Astrocyte (in vitro differentiated cells and primary cell): ENCODE measurements at regions not wholly inside any gene's neighbourhood (a gene's known extent, or its start where the extent isn't known, plus 50 kb on each side); places are given as distances from the start of the nearest gene placed in this dataset.

ENCODE experiments used
- DNase-seq: peaks from one replicate; pipeline ENCODE4 v3.0.0-alpha.2; 2010; ENCODE audit warnings: low read depth
- FAIRE-seq: peaks from 2 replicates; lab custom pipeline; 2011; peaks lifted over from hg19 to GRCh38; lab: Jason Lieb, UNC
- H2AFZ ChIP-seq: 2 replicates; pipeline ENCODE4 v1.6.0; 2012; ENCODE audit warnings: low read depth, low read length, inconsistent platforms
- H3K27ac ChIP-seq: 2 replicates; pipeline ENCODE4 v1.5.1; 2011; ENCODE audit warnings: low read depth, low read length, inconsistent platforms
- H3K27me3 ChIP-seq: 2 replicates; pipeline ENCODE4 v1.6.0; 2011; ENCODE audit warnings: low read length, inconsistent platforms; ENCODE audit not compliant: insufficient read depth
- H3K36me3 ChIP-seq: 2 replicates; pipeline ENCODE4 v1.5.1; 2011; ENCODE audit warnings: low read length, inconsistent platforms; ENCODE audit not compliant: insufficient read depth
- H3K4me1 ChIP-seq: 2 replicates; pipeline ENCODE4 v1.5.1; 2011; ENCODE audit warnings: low read length, inconsistent platforms; ENCODE audit not compliant: insufficient read depth
- H3K4me2 ChIP-seq: 2 replicates; pipeline ENCODE4 v1.6.0; 2012; ENCODE audit warnings: low read length, inconsistent platforms
- H3K4me3 ChIP-seq: 2 replicates; pipeline ENCODE4 v1.5.1; 2011; ENCODE audit warnings: low read depth, mild to moderate bottlenecking, low read length, inconsistent platforms; ENCODE audit not compliant: insufficient read depth
- H3K79me2 ChIP-seq: 2 replicates; pipeline ENCODE4 v1.6.0; 2012; ENCODE audit warnings: mild to moderate bottlenecking, low read length, inconsistent platforms; ENCODE audit not compliant: insufficient read depth
- H3K9ac ChIP-seq: 2 replicates; pipeline ENCODE4 v1.6.0; 2012; ENCODE audit warnings: mild to moderate bottlenecking, low read length, inconsistent platforms
- H3K9me3 ChIP-seq: 2 replicates; pipeline ENCODE4 v1.5.1; 2012; ENCODE audit warnings: low read depth, mild to moderate bottlenecking, low read length, inconsistent platforms; ENCODE audit not compliant: insufficient read depth
- H4K20me1 ChIP-seq: 2 replicates; pipeline ENCODE4 v1.6.0; 2012; ENCODE audit warnings: low read length, inconsistent platforms; ENCODE audit not compliant: insufficient read depth
- H3K27ac Mint-ChIP-seq: one replicate; pipeline ENCODE4 v1.8.0; 2021; ENCODE audit warnings: mild to moderate bottlenecking, mixed read lengths; ENCODE audit not compliant: unreplicated experiment
- H3K27me3 Mint-ChIP-seq: one replicate; pipeline ENCODE4 v1.8.0; 2021; ENCODE audit warnings: low read depth, mixed read lengths; ENCODE audit not compliant: unreplicated experiment
- H3K36me3 Mint-ChIP-seq: one replicate; pipeline ENCODE4 v1.8.0; 2021; ENCODE audit warnings: low read depth, mixed read lengths; ENCODE audit not compliant: unreplicated experiment
- H3K4me1 Mint-ChIP-seq: one replicate; pipeline ENCODE4 v1.8.0; 2021; ENCODE audit warnings: low read depth, mixed read lengths; ENCODE audit not compliant: unreplicated experiment
- H3K4me3 Mint-ChIP-seq: one replicate; pipeline ENCODE4 v1.8.0; 2021; ENCODE audit warnings: mild to moderate bottlenecking, moderate library complexity, mixed read lengths; ENCODE audit not compliant: unreplicated experiment
- H3K9me3 Mint-ChIP-seq: one replicate; pipeline ENCODE4 v1.8.0; 2021; ENCODE audit warnings: mild to moderate bottlenecking, mixed read lengths; ENCODE audit not compliant: unreplicated experiment
- EZH2 ChIP-seq: IDR thresholded peaks from 2 replicates; pipeline ENCODE4 v1.6.1; 2012; ENCODE audit warnings: mild to moderate bottlenecking, low read length, inconsistent platforms; ENCODE audit not compliant: insufficient read depth
- TF ChIP-seq, protein P1 (sequence below): IDR thresholded peaks from 2 replicates; pipeline ENCODE4 v1.5.1; 2011; ENCODE audit warnings: low read depth, mild to moderate bottlenecking, inconsistent platforms, low read length, moderate library complexity; ENCODE audit not compliant: insufficient read depth

DNA sequence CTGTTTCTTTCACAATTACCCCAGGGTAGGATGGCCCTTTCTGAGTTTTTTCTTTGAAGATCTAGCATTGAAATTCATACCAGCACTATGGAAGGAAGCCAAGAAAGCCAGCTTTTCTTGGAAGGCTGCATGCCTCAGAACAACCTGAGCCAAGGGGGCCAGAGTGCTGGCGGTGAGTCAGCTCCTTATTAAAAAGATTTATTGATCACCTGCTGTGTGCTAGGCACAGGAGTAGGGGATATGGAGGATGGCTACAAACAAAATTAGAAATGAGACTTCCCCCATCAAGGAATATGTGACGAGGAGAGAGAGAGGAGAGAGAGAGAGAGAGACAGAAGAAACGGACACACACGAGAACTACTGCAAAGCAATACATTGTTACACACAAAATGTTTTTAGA, 184.6 kb upstream of the PUM3 start:
- Mint-ChIP-seq H3K27me3 (no peaks in the 10 kb centered on the region), H3K4me3 (no peak overlapping the region), H3K4me1 (peaks cover 7% of the 10 kb centered on the region), H3K27ac (no peak overlapping the region), H3K9me3 (no peaks in the 10 kb centered on the region), H3K36me3 (no peaks in the 10 kb centered on the region)
- H3K9me3 ChIP-seq = no peaks in the 10 kb centered on the region
- H4K20me1 ChIP-seq = no peaks in the 10 kb centered on the region
- TF ChIP-seq EZH2 = no peak
- TF ChIP-seq, protein P1, sequence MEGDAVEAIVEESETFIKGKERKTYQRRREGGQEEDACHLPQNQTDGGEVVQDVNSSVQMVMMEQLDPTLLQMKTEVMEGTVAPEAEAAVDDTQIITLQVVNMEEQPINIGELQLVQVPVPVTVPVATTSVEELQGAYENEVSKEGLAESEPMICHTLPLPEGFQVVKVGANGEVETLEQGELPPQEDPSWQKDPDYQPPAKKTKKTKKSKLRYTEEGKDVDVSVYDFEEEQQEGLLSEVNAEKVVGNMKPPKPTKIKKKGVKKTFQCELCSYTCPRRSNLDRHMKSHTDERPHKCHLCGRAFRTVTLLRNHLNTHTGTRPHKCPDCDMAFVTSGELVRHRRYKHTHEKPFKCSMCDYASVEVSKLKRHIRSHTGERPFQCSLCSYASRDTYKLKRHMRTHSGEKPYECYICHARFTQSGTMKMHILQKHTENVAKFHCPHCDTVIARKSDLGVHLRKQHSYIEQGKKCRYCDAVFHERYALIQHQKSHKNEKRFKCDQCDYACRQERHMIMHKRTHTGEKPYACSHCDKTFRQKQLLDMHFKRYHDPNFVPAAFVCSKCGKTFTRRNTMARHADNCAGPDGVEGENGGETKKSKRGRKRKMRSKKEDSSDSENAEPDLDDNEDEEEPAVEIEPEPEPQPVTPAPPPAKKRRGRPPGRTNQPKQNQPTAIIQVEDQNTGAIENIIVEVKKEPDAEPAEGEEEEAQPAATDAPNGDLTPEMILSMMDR = no peak
- no peak for DNase-seq
- no peaks in the 10 kb centered on the region for H3K36me3 ChIP-seq
- no peaks in the 10 kb centered on the region for H3K4me1 ChIP-seq
- H3K27me3 ChIP-seq = no peaks in the 10 kb centered on the region
- H3K4me2 ChIP-seq = no peak overlapping the region
- no peak overlapping the region for H3K4me3 ChIP-seq
- no peaks in the 10 kb centered on the region for H3K79me2 ChIP-seq
- no peak overlapping the region for H2AFZ ChIP-seq
- no peak for FAIRE-seq
- no peak overlapping the region for H3K9ac ChIP-seq
- no peak overlapping the region for H3K27ac ChIP-seq

DNA sequence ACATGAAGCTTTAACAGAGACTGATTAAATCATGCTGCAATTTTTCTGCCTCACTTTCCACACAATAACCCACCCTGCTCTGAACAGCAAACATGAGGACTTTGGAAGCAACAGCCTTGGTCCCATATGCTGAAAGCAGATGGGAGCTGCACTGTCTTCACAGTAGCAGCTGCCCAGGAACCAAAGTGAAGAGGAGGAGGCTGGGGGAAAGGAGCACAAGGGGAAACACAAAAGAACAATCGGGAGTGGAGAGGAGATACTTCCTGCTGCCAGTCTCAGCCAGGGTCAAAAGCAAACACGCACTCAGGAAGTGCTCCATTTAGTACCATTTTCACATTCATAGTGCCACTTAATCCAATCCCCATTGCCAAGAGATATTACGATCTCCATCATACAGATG, 183.3 kb upstream of the PUM3 start:
- Histone ChIP-seq H3K9me3 (no peaks in the 10 kb centered on the region), H4K20me1 (no peaks in the 10 kb centered on the region), H3K27ac (no peak overlapping the region), H3K4me2 (no peak overlapping the region), H3K4me3 (no peak overlapping the region), H3K36me3 (no peaks in the 10 kb centered on the region), H3K79me2 (no peaks in the 10 kb centered on the region), H3K4me1 (no peaks in the 10 kb centered on the region), H3K9ac (no peak overlapping the region), H2AFZ (no peak overlapping the region), H3K27me3 (no peaks in the 10 kb centered on the region)
- no peak for DNase-seq
- Mint-ChIP-seq H3K4me1 (peaks cover 11% of the 10 kb centered on the region), H3K36me3 (no peaks in the 10 kb centered on the region), H3K27me3 (no peaks in the 10 kb centered on the region), H3K9me3 (peaks cover 2% of the 10 kb centered on the region), H3K27ac (no peak overlapping the region), H3K4me3 (no peak overlapping the region)
- TF ChIP-seq EZH2 = no peak
- TF ChIP-seq, protein P1 = no peak
- FAIRE-seq = no peak

DNA sequence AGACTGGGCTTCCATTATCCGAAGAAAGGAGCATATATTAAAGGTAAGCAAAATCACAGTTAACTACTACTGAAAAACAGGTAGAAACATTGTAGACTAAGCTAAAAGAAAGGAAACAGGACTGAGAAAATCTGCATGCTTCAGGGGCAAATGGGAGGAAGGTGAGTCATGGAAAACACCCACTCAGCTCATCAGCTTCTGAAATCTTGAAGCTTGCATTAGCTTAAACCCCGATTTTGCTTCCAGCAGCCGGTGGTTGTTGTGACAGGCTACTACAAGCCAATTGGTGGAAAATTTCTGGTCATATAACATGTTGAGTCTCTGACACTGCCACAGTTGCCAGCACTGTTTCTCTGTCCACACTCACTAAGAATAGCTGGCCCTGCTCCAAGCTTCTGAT, 179.6 kb upstream of the PUM3 start:
- Histone ChIP-seq H3K27ac (no peak overlapping the region), H3K4me1 (no peaks in the 10 kb centered on the region), H4K20me1 (no peaks in the 10 kb centered on the region), H3K79me2 (no peaks in the 10 kb centered on the region), H3K4me2 (no peak overlapping the region), H3K9ac (no peak overlapping the region), H3K9me3 (no peaks in the 10 kb centered on the region), H3K36me3 (no peaks in the 10 kb centered on the region), H3K27me3 (no peaks in the 10 kb centered on the region), H2AFZ (no peak overlapping the region), H3K4me3 (no peak overlapping the region)
- Mint-ChIP-seq H3K27ac (no peak overlapping the region), H3K27me3 (no peaks in the 10 kb centered on the region), H3K9me3 (peaks cover 2% of the 10 kb centered on the region), H3K4me1 (peaks cover 9% of the 10 kb centered on the region), H3K4me3 (no peak overlapping the region), H3K36me3 (no peaks in the 10 kb centered on the region)
- DNase-seq = no peak
- FAIRE-seq = no peak
- TF ChIP-seq, protein P1 = no peak
- TF ChIP-seq EZH2 = no peak
